ENCODE measurements at regions not wholly inside any gene's neighbourhood (a gene's known extent, or its start where the extent isn't known, plus 50 kb on each side); places are given as distances from the start of the nearest gene placed in this dataset.

GRCh38 chr9:28678097-28678496 lies 1104.8 kb upstream of the C9orf72 start:
- no peak for TF ChIP-seq CTCF (IDR thresholded peaks at IDR 0.05)
- TF ChIP-seq POLR2A (IDR thresholded peaks at IDR 0.05) = no peak
- no peak for TF ChIP-seq POLR2AphosphoS5 (IDR thresholded peaks at IDR 0.05)

Measured in prostate gland (tissue), 2 donors.